ENCODE measurements at regions not wholly inside any gene's neighbourhood (a gene's known extent, or its start where the extent isn't known, plus 50 kb on each side); places are given as distances from the start of the nearest gene placed in this dataset.

- DNase-seq: no peak
- no peaks in the 10 kb centered on the region for H3K36me3 Mint-ChIP-seq (ENCODE audit: low read depth)
- H3K27me3 Mint-ChIP-seq (ENCODE audit: low read depth, poor library complexity): peaks cover 7% of the 10 kb centered on the region
- no peaks in the 10 kb centered on the region for H3K9me3 Mint-ChIP-seq
- TF ChIP-seq CTCF (IDR thresholded peaks at IDR 0.05): no peak
- H3K27ac Mint-ChIP-seq: no peak overlapping the region
- peaks cover 29% of the 10 kb centered on the region for H3K4me1 Mint-ChIP-seq
- H3K4me3 Mint-ChIP-seq: no peak overlapping the region
These were observed 363.5 kb downstream of the BUD13 start for GRCh38 chr11:116409238-116409637.

GRCh38 chr11:116406042-116406441, 366.7 kb downstream of the BUD13 start:
- Mint-ChIP-seq H3K4me3 (no peak overlapping the region), H3K27ac (no peak overlapping the region), H3K9me3 (no peaks in the 10 kb centered on the region), H3K27me3 (ENCODE audit: low read depth, poor library complexity) (peaks cover 4% of the 10 kb centered on the region), H3K4me1 (peaks cover 12% of the 10 kb centered on the region), H3K36me3 (ENCODE audit: low read depth) (no peaks in the 10 kb centered on the region)
- TF ChIP-seq CTCF (IDR thresholded peaks at IDR 0.05): no peak
- no peak for DNase-seq

DNA sequence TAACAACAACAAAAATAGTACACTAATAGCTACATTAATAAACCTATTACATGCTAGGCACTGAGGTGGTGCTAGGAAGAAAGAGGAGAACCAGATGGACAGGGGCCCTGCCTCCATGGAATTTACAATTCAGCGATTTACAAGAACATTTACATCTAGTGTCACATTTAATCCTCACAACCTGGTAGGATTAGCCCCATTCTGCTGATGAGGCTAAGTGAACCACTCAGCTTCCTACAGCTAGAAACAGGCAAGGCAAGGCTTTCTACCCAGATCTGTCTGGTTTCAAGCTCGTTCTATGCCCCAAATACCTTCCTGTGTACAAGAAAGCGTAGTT, 368.4 kb downstream of the BUD13 start:
- no peak for TF ChIP-seq CTCF (IDR thresholded peaks at IDR 0.05)
- Mint-ChIP-seq H3K27ac (no peak overlapping the region), H3K4me1 (peaks cover 9% of the 10 kb centered on the region), H3K27me3 (ENCODE audit: low read depth, poor library complexity) (no peaks in the 10 kb centered on the region), H3K36me3 (ENCODE audit: low read depth) (no peaks in the 10 kb centered on the region), H3K9me3 (no peaks in the 10 kb centered on the region), H3K4me3 (no peak overlapping the region)
- DNase-seq: no peak

- no peak for TF ChIP-seq CTCF (IDR thresholded peaks at IDR 0.05)
- DNase-seq: no peak
- H3K36me3 Mint-ChIP-seq (ENCODE audit: low read depth): no peaks in the 10 kb centered on the region
- no peaks in the 10 kb centered on the region for H3K9me3 Mint-ChIP-seq
- H3K27ac Mint-ChIP-seq: no peak overlapping the region
- peaks cover under 1% of the 10 kb centered on the region for H3K27me3 Mint-ChIP-seq (ENCODE audit: low read depth, poor library complexity)
- peaks cover 9% of the 10 kb centered on the region for H3K4me1 Mint-ChIP-seq
- H3K4me3 Mint-ChIP-seq: no peak overlapping the region
These were observed 368.9 kb downstream of the BUD13 start for GRCh38 chr11:116403794-116404461.

- Mint-ChIP-seq H3K4me3 (no peak overlapping the region), H3K27ac (no peak overlapping the region), H3K4me1 (peaks cover 14% of the 10 kb centered on the region)
These were observed 372.7 kb downstream of the BUD13 start for GRCh38 chr11:116400081-116400480.

More at GRCh38 chr11:116400081-116400480, 372.7 kb downstream of the BUD13 start:
- peaks cover 3% of the 10 kb centered on the region for H3K27me3 Mint-ChIP-seq (ENCODE audit: low read depth, poor library complexity)
- TF ChIP-seq CTCF (IDR thresholded peaks at IDR 0.05): no peak
- DNase-seq: no peak
- no peaks in the 10 kb centered on the region for H3K9me3 Mint-ChIP-seq
- H3K36me3 Mint-ChIP-seq (ENCODE audit: low read depth): no peaks in the 10 kb centered on the region

Measured in nephron progenitor cell (in vitro differentiated cells).